SK-N-SH treated with all-trans-retinoic acid at 6 μM for 48 hours (cell line): ENCODE measurements at regions not wholly inside any gene's neighbourhood (a gene's known extent, or its start where the extent isn't known, plus 50 kb on each side); places are given as distances from the start of the nearest gene placed in this dataset.

Source experiments
- ATAC-seq: fragments of 200-7000 bp; cut with Tn5 transposase; 3 replicates; pipeline ENCODE4 v1.9.1; 2020; ENCODE audit warnings: mild to moderate bottlenecking, moderate library complexity
- BACH2 ChIP-seq: fragments of 250-450 bp; sonication (Bioruptor Pico); IDR thresholded peaks from 2 replicates; pipeline ENCODE4 v1.9.0; 2021; ENCODE audit warnings: mild to moderate bottlenecking, borderline replicate concordance
- CSDC2 ChIP-seq: fragments of 250-450 bp; sonication (Bioruptor Pico); IDR thresholded peaks from 2 replicates; pipeline ENCODE4 v1.5.0; 2020; ENCODE audit warnings: mild to moderate bottlenecking, moderate library complexity
- CSRNP3 ChIP-seq: fragments of 250-450 bp; sonication (Bioruptor Pico); IDR thresholded peaks from 2 replicates; pipeline ENCODE4 v1.5.1; 2021; ENCODE audit warnings: mild to moderate bottlenecking, moderate library complexity
- ESRRG ChIP-seq: fragments of 250-450 bp; sonication (Bioruptor Pico); IDR thresholded peaks from 2 replicates; pipeline ENCODE4 v1.6.1; 2021; ENCODE audit warnings: mild to moderate bottlenecking
- GLIS3 ChIP-seq: fragments of 250-450 bp; sonication (Bioruptor Pico); IDR thresholded peaks from 2 replicates; pipeline ENCODE4 v1.5.0; 2020; ENCODE audit warnings: mild to moderate bottlenecking, moderate library complexity
- ISL1 ChIP-seq: fragments of 250-450 bp; sonication (Bioruptor Pico); IDR thresholded peaks from 2 replicates; pipeline ENCODE4 v2.1.2; 2022; ENCODE audit warnings: mild to moderate bottlenecking, moderate library complexity
- OSR1 ChIP-seq: fragments of 250-450 bp; sonication (Bioruptor Pico); IDR thresholded peaks from 2 replicates; pipeline ENCODE4 v1.8.0; 2022; ENCODE audit warnings: moderate library complexity, mild to moderate bottlenecking, inconsistent platforms
- PPARA ChIP-seq: fragments of 250-450 bp; sonication (Bioruptor Pico); IDR thresholded peaks from 2 replicates; pipeline ENCODE4 v1.5.0; 2020; ENCODE audit warnings: mild to moderate bottlenecking, borderline replicate concordance
- RARB ChIP-seq: fragments of 250-450 bp; sonication (Bioruptor Pico); IDR thresholded peaks from 2 replicates; pipeline ENCODE4 v1.8.0; 2021; ENCODE audit warnings: mild to moderate bottlenecking, moderate library complexity
- SNAI2 ChIP-seq: fragments of 250-450 bp; sonication (Bioruptor Pico); IDR thresholded peaks from 2 replicates; pipeline ENCODE4 v1.5.0; 2020; ENCODE audit warnings: mild to moderate bottlenecking, moderate library complexity
- TCF4 ChIP-seq: fragments of 250-450 bp; sonication (Bioruptor Pico); IDR thresholded peaks from 2 replicates; pipeline ENCODE4 v1.8.0; 2021; ENCODE audit warnings: mild to moderate bottlenecking, moderate library complexity, borderline replicate concordance
- TOX ChIP-seq: fragments of 250-450 bp; sonication (Bioruptor Pico); IDR thresholded peaks from 2 replicates; pipeline ENCODE4 v1.8.0; 2021; ENCODE audit warnings: mild to moderate bottlenecking, moderate library complexity, borderline replicate concordance
- TSHZ2 ChIP-seq: fragments of 250-450 bp; sonication (Bioruptor Pico); IDR thresholded peaks from 2 replicates; pipeline ENCODE4 v1.5.0; 2020; ENCODE audit warnings: mild to moderate bottlenecking, moderate library complexity
- ZC3H10 ChIP-seq: fragments of 250-450 bp; sonication (Bioruptor Pico); IDR thresholded peaks from 2 replicates; pipeline ENCODE4 v1.5.1; 2021; ENCODE audit warnings: mild to moderate bottlenecking, moderate library complexity
- ZFP3 ChIP-seq: fragments of 250-450 bp; sonication (Bioruptor Pico); IDR thresholded peaks from 2 replicates; pipeline ENCODE4 v1.5.0; 2020; ENCODE audit warnings: mild to moderate bottlenecking, moderate library complexity
- ZFP30 ChIP-seq: fragments of 450-650 bp; formaldehyde crosslinking; IDR thresholded peaks from 2 replicates; pipeline ENCODE4 v1.5.0; 2022; ENCODE audit warnings: mild to moderate bottlenecking, moderate library complexity
- ZNF565 ChIP-seq: fragments of 450-650 bp; formaldehyde crosslinking; conservative IDR thresholded peaks from 2 replicates; pipeline ENCODE4 v1.5.0; 2020; ENCODE audit warnings: low read depth, mild to moderate bottlenecking, moderate library complexity
- ZNF70 ChIP-seq: fragments of 450-650 bp; formaldehyde crosslinking; IDR thresholded peaks from 2 replicates; pipeline ENCODE4 v1.5.0; 2020; ENCODE audit warnings: mild to moderate bottlenecking, moderate library complexity
- ZNF8 ChIP-seq: fragments of 450-650 bp; formaldehyde crosslinking; IDR thresholded peaks from 2 replicates; pipeline ENCODE4 v1.5.0; 2020; ENCODE audit warnings: mild to moderate bottlenecking, moderate library complexity
- TF ChIP-seq, protein P1 (sequence below): fragments of 250-450 bp; sonication (Bioruptor Pico); IDR thresholded peaks from 2 replicates; pipeline ENCODE4 v1.8.0; 2021; ENCODE audit warnings: low read depth, mild to moderate bottlenecking, moderate library complexity, borderline replicate concordance

DNA sequence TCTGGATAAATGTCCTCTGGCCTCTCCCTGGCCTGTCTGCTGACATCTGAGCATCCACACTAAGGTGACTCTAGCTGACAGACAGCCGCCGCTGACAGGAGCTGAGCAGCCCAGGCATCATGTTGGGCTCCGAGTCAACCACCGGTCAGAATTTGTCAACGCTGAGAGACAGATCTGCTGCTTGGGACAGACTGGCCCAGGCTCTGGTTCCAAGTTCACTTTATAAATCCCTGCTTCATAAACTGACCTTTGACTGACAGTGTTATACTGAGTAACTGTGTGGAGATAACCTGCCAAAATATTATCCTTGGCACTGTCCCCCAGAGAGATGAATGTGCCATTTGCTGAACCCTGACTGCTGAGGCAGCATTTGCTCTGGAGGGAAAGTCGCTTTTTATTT, 616.7 kb downstream of the NPHP4 start:
- TF ChIP-seq ZFP30: no peak
- no peak for TF ChIP-seq GLIS3 (CRISPR knock-in tag)
- TF ChIP-seq CSDC2: no peak
- TF ChIP-seq ISL1 (CRISPR knock-in tag): no peak
- TF ChIP-seq ZC3H10 (CRISPR knock-in tag): no peak
- no peak for TF ChIP-seq BACH2 (CRISPR knock-in tag)
- no peak for TF ChIP-seq ZNF565 (CRISPR knock-in tag)
- no peak for TF ChIP-seq ESRRG (CRISPR knock-in tag)
- no peak for TF ChIP-seq ZNF8 (CRISPR knock-in tag)
- no peak for TF ChIP-seq TOX (CRISPR knock-in tag)
- TF ChIP-seq ZFP3 (CRISPR knock-in tag): no peak
- no peak for TF ChIP-seq PPARA (CRISPR knock-in tag)
- TF ChIP-seq CSRNP3 (CRISPR knock-in tag): no peak
- TF ChIP-seq RARB (CRISPR knock-in tag): no peak
- no peak for TF ChIP-seq TCF4 (CRISPR knock-in tag)
- TF ChIP-seq, protein P1, sequence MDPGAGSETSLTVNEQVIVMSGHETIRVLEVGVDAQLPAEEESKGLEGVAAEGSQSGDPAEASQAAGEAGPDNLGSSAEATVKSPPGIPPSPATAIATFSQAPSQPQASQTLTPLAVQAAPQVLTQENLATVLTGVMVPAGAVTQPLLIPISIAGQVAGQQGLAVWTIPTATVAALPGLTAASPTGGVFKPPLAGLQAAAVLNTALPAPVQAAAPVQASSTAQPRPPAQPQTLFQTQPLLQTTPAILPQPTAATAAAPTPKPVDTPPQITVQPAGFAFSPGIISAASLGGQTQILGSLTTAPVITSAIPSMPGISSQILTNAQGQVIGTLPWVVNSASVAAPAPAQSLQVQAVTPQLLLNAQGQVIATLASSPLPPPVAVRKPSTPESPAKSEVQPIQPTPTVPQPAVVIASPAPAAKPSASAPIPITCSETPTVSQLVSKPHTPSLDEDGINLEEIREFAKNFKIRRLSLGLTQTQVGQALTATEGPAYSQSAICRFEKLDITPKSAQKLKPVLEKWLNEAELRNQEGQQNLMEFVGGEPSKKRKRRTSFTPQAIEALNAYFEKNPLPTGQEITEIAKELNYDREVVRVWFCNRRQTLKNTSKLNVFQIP: no peak
- TF ChIP-seq, all 23 proteins: peak for 0
- ATAC-seq: no peak

GRCh38 chr1:5374192-5374591, 618.0 kb downstream of the NPHP4 start:
- no peak for ATAC-seq
- TF ChIP-seq ZNF70 (CRISPR knock-in tag) (no peak), GLIS3 (CRISPR knock-in tag) (no peak), OSR1 (CRISPR knock-in tag) (no peak), CSRNP3 (CRISPR knock-in tag) (no peak), RARB (CRISPR knock-in tag) (no peak), ESRRG (CRISPR knock-in tag) (no peak), TOX (CRISPR knock-in tag) (no peak), SNAI2 (CRISPR knock-in tag) (no peak), TSHZ2 (CRISPR knock-in tag) (no peak), CSDC2 (no peak)
- TF ChIP-seq, protein P1: no peak

DNA sequence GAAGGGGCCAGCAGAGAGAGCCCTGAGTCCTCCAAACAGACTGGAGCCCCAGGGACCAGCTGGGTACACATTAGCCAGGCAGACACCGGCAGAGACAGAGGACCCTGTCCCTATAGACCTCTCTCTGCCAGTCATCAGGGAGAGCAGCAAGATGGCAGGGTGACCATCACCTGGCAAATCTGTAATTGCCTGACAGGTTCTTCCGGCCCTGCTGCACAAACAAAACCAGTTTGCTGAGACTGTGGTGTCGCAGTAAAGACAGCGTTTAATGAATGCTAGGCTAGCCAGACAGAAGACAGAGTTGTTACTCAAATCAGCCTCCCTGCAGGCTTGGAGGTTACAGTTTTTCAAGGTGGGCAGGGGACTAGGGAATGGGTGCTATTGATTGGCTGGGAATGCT, 618.9 kb downstream of the NPHP4 start:
- ATAC-seq: no peak
- TF ChIP-seq ZNF70 (CRISPR knock-in tag) (no peak), ISL1 (CRISPR knock-in tag) (no peak), PPARA (CRISPR knock-in tag) (no peak), ZC3H10 (CRISPR knock-in tag) (no peak), OSR1 (CRISPR knock-in tag) (no peak)
- TF ChIP-seq, protein P1: no peak
